Upper lobe of right lung (tissue), 1 donor: ENCODE measurements at regions not wholly inside any gene's neighbourhood (a gene's known extent, or its start where the extent isn't known, plus 50 kb on each side); places are given as distances from the start of the nearest gene placed in this dataset.
"Not testable (repeated sequence)": the region's sequence is repeated elsewhere in the genome, so short reads cannot be mapped to it uniquely, and the experiment has no call there.

ENCODE experiments used
- ATAC-seq: fragments of 200-7000 bp; cut with Tn5 transposase; one replicate; pipeline ENCODE4 v1.9.1; 2020; ENCODE audit warnings: mild to moderate bottlenecking, moderate library complexity
- DNase-seq: peaks from one replicate; pipeline ENCODE4 v3.0.0-alpha.2; 2020
- H3K27ac ChIP-seq: fragments of 200-600 bp; one replicate; pipeline ENCODE4 v1.8.0; 2022
- H3K27me3 ChIP-seq: fragments of 200-600 bp; one replicate; pipeline ENCODE4 v1.8.0; 2022; ENCODE audit warnings: mild to moderate bottlenecking
- H3K36me3 ChIP-seq: fragments of 200-600 bp; one replicate; pipeline ENCODE4 v1.8.0; 2022
- H3K4me1 ChIP-seq: fragments of 200-600 bp; one replicate; pipeline ENCODE4 v1.8.0; 2022
- H3K4me3 ChIP-seq: fragments of 200-600 bp; one replicate; pipeline ENCODE4 v1.8.0; 2022; ENCODE audit warnings: mild to moderate bottlenecking
- H3K9me3 ChIP-seq: fragments of 200-600 bp; one replicate; pipeline ENCODE4 v1.8.0; 2022
- intact Hi-C: fragments of 100-400 bp; cut with DNase I; formaldehyde crosslinking; loops from one replicate; pipeline ENCODE4 v1.11.0; 2022
- TF ChIP-seq, protein P1 (sequence below): fragments of 200-600 bp; IDR thresholded peaks from one replicate; pipeline ENCODE4 v1.8.0; 2022; ENCODE audit warnings: antibody characterized with exemption
- donor health status: DM: no; HTN: yes; CAD: no; lungs with severe emphysema.

DNA sequence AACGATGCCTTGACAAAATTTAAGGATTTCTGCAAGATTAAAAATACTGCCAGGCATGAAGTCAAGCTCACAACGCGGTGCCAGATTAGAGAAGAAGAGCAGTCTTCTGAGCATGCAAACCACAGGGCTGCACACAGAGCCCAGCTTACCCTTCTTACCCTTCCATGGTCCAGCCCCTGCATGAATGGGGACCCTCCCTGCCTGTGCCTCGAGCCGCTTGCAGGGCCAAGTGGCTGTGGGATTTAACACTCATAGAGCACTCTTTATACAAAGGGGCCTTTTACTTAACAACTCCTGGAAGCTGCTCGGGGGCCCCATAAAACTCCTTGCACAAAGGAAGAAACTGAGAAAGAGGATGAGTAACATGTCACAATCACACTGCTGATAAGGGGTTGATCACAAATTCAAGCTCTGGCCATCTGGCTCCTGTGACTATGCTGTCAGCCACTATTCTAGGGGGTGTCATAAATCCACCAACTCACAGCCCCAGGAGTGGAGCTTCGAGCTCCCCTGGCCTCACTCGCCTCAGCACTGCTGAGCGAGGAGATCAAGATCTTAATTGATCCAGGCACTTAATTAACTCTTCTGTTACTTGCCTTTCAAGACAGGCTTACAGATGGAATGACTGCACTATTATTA lies 514.8 kb downstream of the TNS3 start:
- TF ChIP-seq, protein P1, sequence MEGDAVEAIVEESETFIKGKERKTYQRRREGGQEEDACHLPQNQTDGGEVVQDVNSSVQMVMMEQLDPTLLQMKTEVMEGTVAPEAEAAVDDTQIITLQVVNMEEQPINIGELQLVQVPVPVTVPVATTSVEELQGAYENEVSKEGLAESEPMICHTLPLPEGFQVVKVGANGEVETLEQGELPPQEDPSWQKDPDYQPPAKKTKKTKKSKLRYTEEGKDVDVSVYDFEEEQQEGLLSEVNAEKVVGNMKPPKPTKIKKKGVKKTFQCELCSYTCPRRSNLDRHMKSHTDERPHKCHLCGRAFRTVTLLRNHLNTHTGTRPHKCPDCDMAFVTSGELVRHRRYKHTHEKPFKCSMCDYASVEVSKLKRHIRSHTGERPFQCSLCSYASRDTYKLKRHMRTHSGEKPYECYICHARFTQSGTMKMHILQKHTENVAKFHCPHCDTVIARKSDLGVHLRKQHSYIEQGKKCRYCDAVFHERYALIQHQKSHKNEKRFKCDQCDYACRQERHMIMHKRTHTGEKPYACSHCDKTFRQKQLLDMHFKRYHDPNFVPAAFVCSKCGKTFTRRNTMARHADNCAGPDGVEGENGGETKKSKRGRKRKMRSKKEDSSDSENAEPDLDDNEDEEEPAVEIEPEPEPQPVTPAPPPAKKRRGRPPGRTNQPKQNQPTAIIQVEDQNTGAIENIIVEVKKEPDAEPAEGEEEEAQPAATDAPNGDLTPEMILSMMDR, result no peak
- Histone ChIP-seq H3K27me3 (no peaks in the 10 kb centered on the region), H3K9me3 (no peaks in the 10 kb centered on the region), H3K27ac (no peak overlapping the region), H3K36me3 (no peaks in the 10 kb centered on the region), H3K4me3 (no peak overlapping the region), H3K4me1 (no peaks in the 10 kb centered on the region)
- ATAC-seq (no peak), DNase-seq (no peak)
- intact Hi-C loops, result no loop called here

DNA sequence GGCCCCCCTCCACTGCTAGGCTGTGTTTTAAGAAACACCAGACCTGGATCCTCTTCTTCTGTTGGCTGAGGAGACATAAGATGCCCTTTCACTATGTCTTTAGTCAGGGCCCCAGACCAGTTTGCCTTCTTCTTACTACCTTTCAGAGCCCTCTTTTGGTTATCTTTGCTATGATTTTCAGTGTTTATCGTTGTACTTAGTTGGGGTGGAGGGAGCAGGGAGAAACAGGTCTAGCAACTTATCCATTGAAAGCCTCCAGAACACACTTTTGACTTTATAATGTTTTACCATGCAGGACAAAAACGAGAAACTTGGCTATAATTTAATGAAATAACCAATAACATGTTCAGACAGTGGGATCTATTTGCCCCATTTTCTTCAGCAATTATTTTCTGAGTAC lies 525.2 kb downstream of the TNS3 start:
- intact Hi-C loops, result no loop called here
- Histone ChIP-seq H3K4me3 (no peak overlapping the region), H3K27me3 (no peaks in the 10 kb centered on the region), H3K4me1 (no peaks in the 10 kb centered on the region), H3K9me3 (peaks cover 4% of the 10 kb centered on the region), H3K36me3 (no peaks in the 10 kb centered on the region), H3K27ac (no peak overlapping the region)
- TF ChIP-seq, protein P1, result no peak
- DNase-seq, result no peak
- ATAC-seq, result no peak

DNA sequence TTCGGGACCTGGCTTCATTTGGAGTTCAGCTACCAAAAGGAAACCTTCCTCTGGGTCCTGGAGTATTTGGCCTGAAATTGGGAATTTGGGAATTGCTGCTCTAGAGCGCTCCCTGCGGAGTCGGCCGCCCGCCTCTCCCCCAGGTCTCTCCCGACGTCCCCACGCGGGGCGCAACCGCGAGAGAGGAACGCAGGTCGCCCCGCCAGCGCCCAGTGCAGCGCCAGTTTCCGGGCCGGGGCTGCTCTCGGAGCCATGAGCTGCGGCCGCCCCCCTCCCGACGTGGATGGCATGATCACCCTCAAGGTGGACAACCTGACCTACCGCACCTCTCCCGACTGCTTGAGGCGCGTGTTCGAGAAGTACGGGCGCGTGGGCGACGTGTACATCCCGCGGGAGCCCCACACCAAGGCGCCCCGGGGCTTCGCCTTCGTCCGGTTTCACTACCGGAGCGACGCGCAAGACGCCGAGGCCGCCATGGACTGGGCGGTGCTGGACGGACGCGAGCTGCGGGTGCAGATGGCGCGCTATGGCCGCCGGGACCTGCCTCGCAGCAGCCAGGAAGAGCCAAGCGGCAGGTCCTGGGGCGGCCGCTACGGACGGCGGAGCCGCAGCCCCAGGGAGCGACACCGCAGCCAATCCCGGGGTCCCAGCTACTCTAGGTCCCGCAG lies 529.2 kb downstream of the TNS3 start:
- intact Hi-C loops, H3K4me3 ChIP-seq: not testable (repeated sequence)

DNA sequence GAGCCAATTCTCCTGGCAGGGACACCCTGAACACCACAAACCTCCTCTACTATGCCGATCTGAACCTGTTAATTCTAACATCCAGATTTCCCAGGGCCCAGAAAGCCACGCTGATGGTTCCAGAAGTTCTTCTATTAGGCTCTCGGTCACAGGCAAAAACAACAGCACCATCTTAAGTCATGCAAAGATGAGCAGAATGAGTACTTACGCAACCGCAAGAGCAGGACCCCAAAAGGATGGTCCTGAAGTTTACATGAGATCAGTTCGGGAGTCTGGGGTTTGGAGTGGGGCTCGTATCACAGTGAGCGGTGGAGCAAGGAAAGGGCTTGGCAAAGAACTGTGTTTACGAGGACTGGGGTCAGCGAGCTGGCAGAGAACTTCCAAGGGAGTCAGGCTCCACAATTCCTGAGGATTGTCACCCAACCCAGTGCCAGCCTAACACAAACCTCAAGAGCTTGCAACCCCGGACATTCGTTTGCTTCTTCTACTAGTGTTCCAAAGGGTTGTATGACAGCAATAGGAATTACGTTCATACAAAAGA lies 532.6 kb downstream of the TNS3 start:
- no peak overlapping the region for H3K27ac ChIP-seq
- TF ChIP-seq, protein P1, result no peak
- no peak overlapping the region for H3K4me3 ChIP-seq
- intact Hi-C loops, result no loop called here
- H3K27me3 ChIP-seq, result no peaks in the 10 kb centered on the region
- peaks cover 20% of the 10 kb centered on the region for H3K4me1 ChIP-seq
- no peaks in the 10 kb centered on the region for H3K9me3 ChIP-seq
- H3K36me3 ChIP-seq, result no peaks in the 10 kb centered on the region
- DNase-seq (no peak), ATAC-seq (no peak)

More for the DNA sequence above, 529.2 kb downstream of the TNS3 start:
- H3K4me1 ChIP-seq, DNase-seq, H3K27ac ChIP-seq, H3K9me3 ChIP-seq, H3K36me3 ChIP-seq, H3K27me3 ChIP-seq: not testable (repeated sequence)
- peak; percentile 27 for ATAC-seq

DNA sequence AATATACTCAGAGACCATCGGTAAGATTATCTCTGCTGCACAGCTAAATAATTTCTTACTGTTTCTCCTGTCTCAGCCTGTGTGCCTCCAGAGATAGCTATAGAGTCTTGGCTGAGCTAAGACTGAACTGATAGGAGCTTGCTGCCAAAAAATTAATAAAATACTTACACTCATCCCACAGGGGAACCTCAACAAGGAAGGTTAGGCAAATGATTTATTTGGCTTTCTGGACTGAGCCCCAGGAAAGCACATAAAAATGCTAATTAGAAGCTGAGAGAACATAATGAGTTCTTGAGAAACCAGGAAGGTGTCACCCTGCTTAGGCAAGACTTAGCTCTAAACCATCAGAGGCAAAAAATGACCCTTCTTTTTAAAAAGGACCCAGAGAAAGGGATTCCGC lies 534.5 kb downstream of the TNS3 start:
- Histone ChIP-seq H3K27ac (no peak overlapping the region), H3K9me3 (no peaks in the 10 kb centered on the region), H3K36me3 (no peaks in the 10 kb centered on the region), H3K4me1 (peaks cover 20% of the 10 kb centered on the region), H3K27me3 (no peaks in the 10 kb centered on the region), H3K4me3 (no peak overlapping the region)
- ATAC-seq, result no peak
- DNase-seq, result no peak
- TF ChIP-seq, protein P1, result no peak
- intact Hi-C loops, result no loop called here

DNA sequence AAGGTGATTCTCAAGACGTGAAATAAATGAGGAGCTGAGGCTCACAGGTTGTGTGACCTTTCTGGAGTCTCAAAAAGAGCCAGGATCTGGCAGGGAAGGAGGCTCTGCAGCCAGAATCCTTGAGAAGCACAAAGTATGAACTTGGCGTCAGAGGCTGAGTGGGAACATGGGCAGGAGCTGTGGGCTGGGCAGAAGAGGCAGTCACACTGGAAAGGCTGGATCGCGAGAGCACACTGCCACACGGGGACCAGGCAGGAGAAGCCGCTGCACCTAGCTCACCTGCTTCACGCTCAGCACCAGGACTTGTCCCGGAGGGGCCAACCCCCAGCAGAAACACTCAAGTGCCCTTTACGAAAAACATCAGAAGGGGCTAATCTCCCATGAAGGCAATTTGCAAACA lies 535.0 kb downstream of the TNS3 start:
- Histone ChIP-seq H3K4me3 (no peak overlapping the region), H3K27ac (no peak overlapping the region), H3K9me3 (no peaks in the 10 kb centered on the region), H3K27me3 (no peaks in the 10 kb centered on the region), H3K36me3 (no peaks in the 10 kb centered on the region), H3K4me1 (peaks cover 20% of the 10 kb centered on the region)
- intact Hi-C loops, result no loop called here
- ATAC-seq (peak; percentile 54), DNase-seq (no peak)
- TF ChIP-seq, protein P1, result no peak
